PC-9 (cell line): ENCODE measurements at regions not wholly inside any gene's neighbourhood (a gene's known extent, or its start where the extent isn't known, plus 50 kb on each side); places are given as distances from the start of the nearest gene placed in this dataset.

Experiments
- BruUV-seq: library from RNA; stranded (reverse); fragments of 400-500 nt; replicated peaks from 2 replicates; lab custom pipeline; 2021; lab: Mats Ljungman, UMichigan
- CTCF ChIA-PET: fragments of 300-600 bp; sonication (Branson Sonifier 250); formaldehyde crosslinking; loops from one replicate; lab custom pipeline; 2022; ENCODE audit warnings: antibody characterized with exemption; lab: Charles Lee
- POLR2A ChIA-PET: fragments of 300-600 bp; sonication (Branson Sonifier 250); formaldehyde crosslinking; loops from one replicate; lab custom pipeline; 2022; ENCODE audit warnings: antibody characterized with exemption; ENCODE audit not compliant: unreplicated experiment; lab: Charles Lee
- DNase-seq, 2 experiments: peaks; one replicate each; pipeline versions ENCODE4 v3.0.0 to v3.0.0-alpha.2; 2015 to 2022; ENCODE audit warnings: mixed read lengths in 1 of 2
- H2AFZ ChIP-seq: fragments of 200-600 bp; sonication (generic); 2 replicates; pipeline ENCODE4 v1.8.1; 2017; ENCODE audit warnings: antibody characterized with exemption
- H3F3A ChIP-seq: fragments of 200-600 bp; sonication (generic); 2 replicates; pipeline ENCODE4 v1.8.1; 2017; ENCODE audit warnings: antibody characterized with exemption, mild to moderate bottlenecking, low read depth; ENCODE audit not compliant: insufficient read depth
- H3K27ac ChIP-seq: fragments of 200-600 bp; sonication (generic); 2 replicates; pipeline ENCODE4 v1.6.1; 2016; ENCODE audit warnings: mixed run types
- H3K27me3 ChIP-seq: fragments of 200-600 bp; sonication (generic); 2 replicates; pipeline ENCODE4 v1.6.1; 2016; ENCODE audit warnings: low read depth, mixed run types; ENCODE audit not compliant: insufficient read depth
- H3K36me3 ChIP-seq: fragments of 200-600 bp; sonication (generic); 2 replicates; pipeline ENCODE4 v1.6.1; 2016; ENCODE audit warnings: low read depth, mixed run types
- H3K4me1 ChIP-seq: fragments of 200-600 bp; sonication (generic); replicated peaks from 2 replicates; pipeline ENCODE4 v1.6.1; 2016; ENCODE audit warnings: mixed run types; ENCODE audit not compliant: insufficient read depth
- H3K4me2 ChIP-seq: fragments of 200-600 bp; sonication (generic); 2 replicates; pipeline ENCODE4 v1.6.1; 2017; ENCODE audit warnings: mixed run types
- H3K4me3 ChIP-seq: fragments of 200-600 bp; sonication (generic); 2 replicates; pipeline ENCODE4 v1.6.1; 2016; ENCODE audit warnings: mixed run types
- H3K79me2 ChIP-seq: fragments of 200-600 bp; sonication (generic); 2 replicates; pipeline ENCODE4 v1.6.1; 2017; ENCODE audit warnings: low read depth, mixed run types
- H3K9me2 ChIP-seq: fragments of 200-600 bp; sonication (generic); 2 replicates; pipeline ENCODE4 v1.8.1; 2017; ENCODE audit warnings: mild to moderate bottlenecking; ENCODE audit not compliant: insufficient read depth
- H3K9me3 ChIP-seq: fragments of 200-600 bp; sonication (generic); 2 replicates; pipeline ENCODE4 v1.8.1; 2016; ENCODE audit warnings: low read depth; ENCODE audit not compliant: insufficient read depth
- H4K20me1 ChIP-seq: fragments of 200-600 bp; sonication (generic); 2 replicates; pipeline ENCODE4 v1.8.1; 2017; ENCODE audit not compliant: insufficient read depth
- CTCF ChIP-seq: fragments of 200-600 bp; sonication (generic); conservative IDR thresholded peaks from 2 replicates; pipeline ENCODE4 v1.6.1; 2017; ENCODE audit warnings: mixed run types, antibody characterized with exemption, mild to moderate bottlenecking, moderate library complexity
- EZH2 ChIP-seq: fragments of 200-600 bp; sonication (generic); IDR thresholded peaks from 2 replicates; pipeline ENCODE4 v1.8.0; 2017; ENCODE audit warnings: antibody characterized with exemption, low read depth
- intact Hi-C: fragments of 100-400 bp; cut with micrococcal nuclease; formaldehyde crosslinking; loops from one replicate; pipeline ENCODE4 v1.10.0; 2022; ENCODE audit not compliant: unreplicated experiment

DNA sequence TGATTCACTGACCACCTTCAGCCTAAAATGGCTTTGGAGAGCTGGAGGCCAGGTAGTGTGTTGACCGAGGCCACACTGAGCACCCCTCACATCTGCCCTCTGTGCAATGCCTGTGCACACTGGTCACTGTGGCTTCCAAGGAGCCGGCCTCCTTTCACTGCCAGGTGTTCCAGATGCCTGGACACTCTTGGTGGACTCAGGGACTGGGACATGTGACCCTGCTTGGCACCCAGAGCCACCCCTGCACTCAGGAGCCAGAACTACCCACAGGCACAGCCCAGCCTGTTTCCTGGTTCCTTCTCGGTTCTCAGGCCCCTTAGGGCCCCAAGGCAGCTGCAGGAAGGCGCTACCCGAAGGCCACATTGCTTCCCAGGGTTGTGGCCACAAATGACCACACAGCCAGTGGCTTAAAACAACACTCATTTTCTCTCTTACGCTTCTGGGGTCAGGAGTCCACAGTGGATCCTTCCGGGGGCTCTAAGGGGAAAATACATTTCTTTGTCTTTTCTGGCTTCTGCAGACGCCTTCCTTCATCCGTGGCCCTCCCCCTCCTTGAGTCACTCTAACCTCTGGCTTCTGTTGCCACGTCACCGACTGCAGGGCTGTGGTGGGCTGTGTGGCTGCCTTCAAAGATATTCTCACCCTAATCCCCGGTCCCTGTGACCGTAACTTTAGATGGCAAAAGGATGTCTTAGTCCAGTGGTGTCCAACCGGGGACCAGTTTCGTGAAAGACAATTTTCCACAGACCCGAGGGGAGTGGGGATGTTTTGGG, 78.6 kb downstream of the ASB1 start:
- no peaks in the 10 kb centered on the region for H3K9me3 ChIP-seq
- H3F3A ChIP-seq = no peaks in the 10 kb centered on the region; the same call in 1 of the 2 replicates
- no peak overlapping the region for H3K4me3 ChIP-seq
- ChIA-PET POLR2A (no interaction called here), CTCF (no interaction called here)
- no peaks in the 10 kb centered on the region for H3K4me1 ChIP-seq
- H3K27me3 ChIP-seq = peaks cover 82% of the 10 kb centered on the region
- H3K27ac ChIP-seq = no peak overlapping the region
- TF ChIP-seq CTCF (no peak), EZH2 (no peak)
- H3K9me2 ChIP-seq = no peaks in the 10 kb centered on the region
- peaks cover 4% of the 10 kb centered on the region; the same call in 1 of the 2 replicates for H4K20me1 ChIP-seq
- intact Hi-C loops = no loop called here
- no peaks in the 10 kb centered on the region for H3K79me2 ChIP-seq
- DNase-seq = peak in 1 of 2 experiments; percentile 49
- no peak overlapping the region for H3K4me2 ChIP-seq
- no TSS peak for BruUV-seq
- no peaks in the 10 kb centered on the region for H3K36me3 ChIP-seq
- H2AFZ ChIP-seq = no peak overlapping the region

- POLR2A ChIA-PET = no interaction called here
- H3K27ac ChIP-seq = no peak overlapping the region
- peaks cover 87% of the 10 kb centered on the region for H3K27me3 ChIP-seq
- H3K9me2 ChIP-seq = no peaks in the 10 kb centered on the region
- no peak overlapping the region for H3K4me3 ChIP-seq
- no peak overlapping the region for H2AFZ ChIP-seq
- no peaks in the 10 kb centered on the region for H3K4me1 ChIP-seq
- CTCF ChIA-PET = no interaction called here
- H4K20me1 ChIP-seq = peaks cover 4% of the 10 kb centered on the region; the same call in 1 of the 2 replicates
- DNase-seq = no peak
- intact Hi-C loops = no loop called here
- H3F3A ChIP-seq = no peaks in the 10 kb centered on the region; the same call in 1 of the 2 replicates
- no peak overlapping the region for H3K4me2 ChIP-seq
- BruUV-seq = no TSS peak
- no peaks in the 10 kb centered on the region for H3K79me2 ChIP-seq
- TF ChIP-seq CTCF = no peak
- no peak for TF ChIP-seq EZH2
- no peaks in the 10 kb centered on the region for H3K9me3 ChIP-seq
- H3K36me3 ChIP-seq = no peaks in the 10 kb centered on the region
Measured at GRCh38 chr2:238505892-238506280, 79.2 kb downstream of the ASB1 start.

DNA sequence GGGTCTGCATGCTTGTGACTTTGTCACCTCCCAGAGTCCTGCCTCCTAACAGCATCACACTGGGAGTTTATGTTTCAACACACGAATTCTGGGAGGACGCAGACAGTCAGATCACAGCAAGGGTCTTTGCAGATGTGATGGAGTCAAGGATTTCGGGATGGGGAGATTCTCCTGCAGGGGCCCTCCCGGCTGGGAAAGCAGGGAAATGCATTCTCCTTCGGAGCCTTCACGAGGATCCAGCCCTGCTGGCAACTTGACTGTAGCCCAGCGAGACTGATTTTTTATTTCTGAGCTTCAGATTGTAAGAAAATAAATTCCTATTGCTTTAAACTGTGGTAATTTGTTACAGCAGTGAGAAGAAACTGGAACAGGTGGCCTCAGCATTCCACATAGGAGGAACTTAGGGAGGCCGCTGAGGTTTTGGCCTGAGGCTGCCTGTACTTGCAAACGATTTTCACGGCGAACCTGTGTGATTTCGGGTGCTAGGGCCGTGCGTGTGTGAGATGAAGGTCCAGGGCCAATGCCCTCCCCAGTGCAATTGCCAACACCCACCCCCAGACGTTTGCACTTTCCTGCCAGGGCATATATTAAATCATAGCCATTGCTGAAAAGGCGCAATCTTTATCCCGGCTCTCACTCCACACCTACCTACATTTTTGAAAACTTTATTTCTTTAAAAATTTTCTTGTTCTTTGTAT, 79.8 kb downstream of the ASB1 start:
- ChIA-PET CTCF (no interaction called here), POLR2A (no interaction called here)
- H3K4me3 ChIP-seq = no peak overlapping the region
- no peaks in the 10 kb centered on the region for H3K79me2 ChIP-seq
- intact Hi-C loops = no loop called here
- no peaks in the 10 kb centered on the region; the same call in 1 of the 2 replicates for H3F3A ChIP-seq
- no peak overlapping the region for H3K27ac ChIP-seq
- H3K9me2 ChIP-seq = no peaks in the 10 kb centered on the region
- DNase-seq = no peak
- H3K4me2 ChIP-seq = no peak overlapping the region
- H2AFZ ChIP-seq = no peak overlapping the region
- no peaks in the 10 kb centered on the region for H3K4me1 ChIP-seq
- H4K20me1 ChIP-seq = peaks cover 4% of the 10 kb centered on the region; the same call in 1 of the 2 replicates
- BruUV-seq = no TSS peak
- TF ChIP-seq CTCF (no peak), EZH2 (no peak)
- H3K9me3 ChIP-seq = no peaks in the 10 kb centered on the region
- H3K36me3 ChIP-seq = no peaks in the 10 kb centered on the region
- peaks cover 94% of the 10 kb centered on the region for H3K27me3 ChIP-seq
